LNCAP (cell line): ENCODE measurements at regions not wholly inside any gene's neighbourhood (a gene's known extent, or its start where the extent isn't known, plus 50 kb on each side); places are given as distances from the start of the nearest gene placed in this dataset.

Experiments used
- CTCF ChIP-seq: fragments of 450-650 bp; IDR thresholded peaks from 2 replicates; pipeline ENCODE4 v1.5.1; 2017; ENCODE audit warnings: mild to moderate bottlenecking

- no peak for TF ChIP-seq CTCF
Measured at GRCh38 chr5:54834121-54834842, 151.1 kb downstream of the ESM1 start.

GRCh38 chr5:54833590-54833989 lies 151.8 kb downstream of the ESM1 start:
- no peak for TF ChIP-seq CTCF

- no peak for TF ChIP-seq CTCF
Measured at GRCh38 chr5:54832858-54833257, 152.5 kb downstream of the ESM1 start.

GRCh38 chr5:54832045-54832444 lies 153.3 kb downstream of the ESM1 start:
- no peak for TF ChIP-seq CTCF

GRCh38 chr5:54831233-54831632 lies 154.2 kb downstream of the ESM1 start:
- no peak for TF ChIP-seq CTCF

GRCh38 chr5:54829676-54830535 lies 155.5 kb downstream of the ESM1 start:
- no peak for TF ChIP-seq CTCF

- no peak for TF ChIP-seq CTCF
Measured at GRCh38 chr5:54829102-54829501, 156.3 kb downstream of the ESM1 start.
